HG03159 (cell line): ENCODE measurements at regions not wholly inside any gene's neighbourhood (a gene's known extent, or its start where the extent isn't known, plus 50 kb on each side); places are given as distances from the start of the nearest gene placed in this dataset.

Source experiments
- ATAC-seq: cut with Tn5 transposase; IDR thresholded peaks from one replicate; pipeline ENCODE4 v1.9.1; 2021; ENCODE audit warnings: mild to moderate bottlenecking, moderate library complexity; ENCODE audit not compliant: unreplicated experiment

DNA sequence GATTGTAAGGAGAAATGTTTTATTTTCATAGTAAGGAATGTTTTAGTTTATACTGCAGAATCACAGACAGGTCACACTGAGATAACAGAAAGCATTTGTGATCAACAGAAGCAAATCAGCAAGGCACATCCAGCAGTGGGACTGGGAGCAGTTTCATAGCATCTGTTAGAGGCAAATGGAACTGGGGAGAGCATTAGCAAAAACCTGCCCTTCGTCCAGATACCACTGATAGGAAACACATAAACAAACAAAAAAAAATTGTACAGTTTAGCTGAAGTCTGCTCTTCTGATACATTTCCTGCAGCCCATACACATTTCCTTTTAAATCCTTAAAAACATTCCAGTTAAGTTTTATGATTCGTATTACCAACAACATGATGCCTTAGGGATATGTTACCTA lies 374.3 kb downstream of the PCDH7 start:
- no peak for ATAC-seq

DNA sequence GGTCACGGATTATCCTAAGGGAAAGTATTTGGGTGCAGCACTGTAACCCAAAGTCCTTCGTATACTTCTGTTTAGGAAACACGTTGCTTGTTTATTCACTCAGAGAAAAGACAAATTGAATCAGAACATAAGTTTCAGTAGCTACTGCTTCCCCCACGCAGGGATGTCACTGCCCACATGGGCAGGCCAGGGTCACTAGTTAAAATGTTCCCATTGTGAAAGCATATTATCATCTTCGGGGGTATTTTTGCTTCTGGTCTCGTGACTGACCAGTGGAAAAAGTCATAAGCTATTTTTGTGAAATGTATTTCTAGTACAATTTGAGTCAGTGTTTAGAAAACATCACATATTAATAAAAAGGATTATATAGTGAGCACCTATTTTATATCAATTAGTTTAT lies 377.8 kb downstream of the PCDH7 start:
- ATAC-seq, result no peak

DNA sequence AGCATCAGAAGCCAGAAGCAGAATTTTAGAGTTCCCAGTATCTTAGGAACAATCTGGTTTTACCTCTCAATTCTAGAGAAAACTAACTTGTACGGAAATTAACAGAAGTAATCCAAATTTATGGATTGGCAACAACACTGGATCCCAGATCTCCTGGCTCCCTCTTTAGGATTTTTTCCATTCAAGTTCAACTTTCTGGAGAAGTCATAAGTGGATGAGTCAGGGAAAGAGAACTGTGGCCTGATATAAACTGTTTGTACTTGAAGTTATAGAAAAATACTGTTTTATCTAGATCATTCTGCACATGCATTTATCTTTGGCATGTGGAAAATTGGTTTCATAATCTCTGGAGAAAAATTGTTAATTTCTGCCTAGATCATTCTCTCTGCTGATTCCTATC lies 380.4 kb downstream of the PCDH7 start:
- no peak for ATAC-seq

DNA sequence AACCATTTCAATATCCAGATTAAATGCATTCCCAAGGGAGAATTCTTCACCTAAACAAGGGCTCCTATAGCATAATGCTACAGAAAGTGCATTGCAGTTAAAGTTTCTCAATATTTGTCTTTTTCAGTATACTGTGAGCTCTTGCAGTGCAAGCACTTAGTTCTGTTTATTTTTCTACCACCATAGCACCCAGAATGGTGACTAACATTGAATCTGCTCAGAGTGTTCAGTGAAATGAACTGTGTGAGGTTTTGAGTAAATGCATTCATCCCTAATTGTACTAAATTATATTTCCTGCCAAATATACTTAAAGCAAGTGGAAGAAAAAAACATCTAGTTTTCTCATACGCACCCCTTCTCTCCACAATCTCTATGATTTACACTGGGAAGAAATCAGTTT lies 383.9 kb downstream of the PCDH7 start:
- no peak for ATAC-seq

DNA sequence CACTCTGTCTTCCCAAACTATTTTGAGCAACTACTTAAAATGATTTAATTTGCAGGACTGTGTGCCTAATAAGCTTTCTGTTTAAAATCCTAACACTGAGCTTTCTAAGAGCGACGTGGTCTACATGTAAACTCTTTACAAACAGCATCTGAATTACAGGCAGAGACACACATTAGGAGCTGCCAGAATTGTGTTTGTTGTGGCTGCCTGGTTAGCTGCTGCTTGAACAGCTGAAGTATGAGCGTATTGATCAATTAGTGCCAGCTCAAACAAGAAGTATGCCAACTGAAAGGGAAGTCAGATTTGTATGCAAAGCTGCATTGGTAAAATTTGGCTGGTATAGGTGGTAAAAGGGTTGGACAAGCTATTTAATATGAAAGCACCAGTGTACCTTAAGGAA lies 384.4 kb downstream of the PCDH7 start:
- ATAC-seq, result no peak

DNA sequence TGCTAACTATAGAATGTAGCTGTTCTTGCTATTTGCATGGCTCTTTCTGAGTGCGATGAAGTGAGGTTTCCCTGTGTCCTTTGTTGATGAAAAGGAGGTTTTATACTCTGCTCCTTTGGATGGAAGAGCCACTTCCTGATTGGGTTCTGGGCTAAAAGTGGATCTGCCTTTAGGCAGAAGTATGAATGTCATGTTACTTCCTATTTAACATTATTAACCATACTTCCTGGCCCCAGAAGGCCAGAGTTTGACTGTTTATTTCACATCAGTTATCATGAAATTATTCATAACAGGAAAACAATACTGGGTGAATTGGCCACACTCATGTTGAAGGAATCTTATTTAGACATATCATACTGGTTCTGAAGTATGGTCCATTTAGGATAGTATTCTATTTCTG lies 386.2 kb downstream of the PCDH7 start:
- ATAC-seq, result no peak

DNA sequence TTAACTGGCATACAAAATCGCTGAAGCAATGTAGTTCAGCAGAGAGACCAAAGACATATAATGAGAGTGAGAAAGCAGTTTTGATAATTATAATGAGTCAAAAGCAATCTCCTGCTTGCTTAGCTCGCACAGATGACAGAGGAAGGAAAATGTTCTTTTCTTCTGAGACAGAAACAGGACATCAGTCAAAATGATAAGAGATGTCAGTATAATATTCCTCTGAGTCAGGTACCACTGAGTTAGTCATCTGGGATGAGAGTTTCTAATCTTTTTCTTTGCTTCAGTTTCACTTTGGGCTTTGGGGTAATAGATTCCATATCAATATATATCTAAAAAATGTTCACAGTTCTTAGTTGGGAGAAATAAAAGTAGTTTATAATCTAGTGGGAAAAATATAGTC lies 387.2 kb downstream of the PCDH7 start:
- no peak for ATAC-seq

DNA sequence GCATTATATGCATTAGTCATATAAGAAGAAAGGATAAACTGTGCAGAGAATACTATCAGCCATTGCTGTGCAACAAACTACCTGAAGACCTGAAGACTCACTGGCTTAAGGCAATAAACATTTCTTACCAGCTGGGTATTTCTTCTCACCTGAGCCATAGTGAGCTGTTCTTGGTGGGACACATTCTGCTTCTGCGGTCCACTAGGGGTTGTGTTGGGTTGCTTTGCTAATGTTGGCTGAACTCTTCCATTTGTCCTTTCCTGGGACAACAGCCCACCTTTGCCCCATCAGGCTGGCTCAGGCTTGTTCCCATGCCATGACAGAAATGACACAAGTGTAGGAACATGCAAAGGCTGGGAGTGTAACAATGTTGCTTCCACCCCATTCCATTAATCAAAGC lies 388.6 kb downstream of the PCDH7 start:
- no peak for ATAC-seq

DNA sequence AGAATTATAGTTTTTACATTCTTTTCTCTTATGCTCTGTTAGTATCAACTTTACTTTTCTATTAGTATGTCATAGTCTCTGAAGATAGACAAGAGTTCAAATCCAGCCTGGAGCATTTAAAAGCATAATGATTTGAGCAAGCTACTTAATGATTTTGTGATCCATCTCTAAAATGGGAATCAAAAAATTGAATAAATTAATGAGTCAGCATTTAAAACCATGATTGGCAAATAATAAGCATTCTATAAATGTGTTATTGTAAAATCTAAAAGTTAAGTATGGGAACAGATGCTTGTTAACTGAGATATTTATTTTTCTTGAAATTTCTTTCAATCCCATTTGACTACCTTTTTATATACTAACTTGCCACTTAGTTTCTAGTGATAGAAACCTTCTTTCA lies 391.6 kb downstream of the PCDH7 start:
- ATAC-seq, result no peak

DNA sequence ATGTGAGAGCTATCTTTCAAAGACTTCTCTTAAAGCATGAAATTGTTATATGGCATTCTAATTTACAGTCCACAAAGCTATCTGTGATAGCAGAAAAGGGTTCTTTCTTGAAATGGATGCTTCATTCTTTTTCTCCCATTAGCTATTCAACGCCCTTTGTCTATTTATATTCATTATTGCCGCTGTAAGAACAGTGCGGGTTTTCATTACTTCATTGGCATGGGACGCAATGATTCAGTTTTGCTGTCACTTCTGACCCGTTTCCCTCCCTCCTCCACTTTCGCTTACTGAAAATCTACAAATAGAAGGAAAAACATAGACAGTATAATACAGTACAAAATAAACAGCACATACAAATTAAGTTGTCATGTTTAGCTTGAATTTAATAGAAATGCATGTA lies 394.6 kb downstream of the PCDH7 start:
- ATAC-seq, result no peak

DNA sequence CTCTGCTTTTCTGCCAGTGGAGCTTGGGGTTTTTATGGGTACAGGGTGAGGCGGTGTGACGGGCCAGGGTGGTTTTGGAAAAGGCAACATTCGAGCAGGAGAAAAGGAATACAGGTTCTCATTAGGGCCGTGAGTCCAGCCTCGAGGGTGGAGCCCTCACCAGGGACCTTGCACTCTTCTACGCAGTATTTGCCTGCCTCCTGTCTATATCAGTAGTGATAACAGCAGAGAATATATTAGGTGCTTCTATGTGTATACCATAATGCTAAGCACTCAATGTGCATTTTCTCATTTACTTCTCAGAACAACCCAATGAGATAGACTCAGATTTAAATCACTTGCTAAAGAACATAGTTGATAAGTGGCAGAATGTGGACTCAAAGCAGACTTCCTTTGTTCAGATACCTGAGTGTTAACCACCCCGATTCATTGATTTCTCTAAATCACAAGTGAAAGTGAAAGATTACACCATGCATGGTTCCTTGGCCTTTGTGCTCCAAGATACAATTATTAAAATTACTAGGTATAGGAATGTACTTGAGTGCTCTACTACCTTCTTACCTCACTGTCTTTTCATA lies 403.9 kb downstream of the PCDH7 start:
- ATAC-seq, result no peak

DNA sequence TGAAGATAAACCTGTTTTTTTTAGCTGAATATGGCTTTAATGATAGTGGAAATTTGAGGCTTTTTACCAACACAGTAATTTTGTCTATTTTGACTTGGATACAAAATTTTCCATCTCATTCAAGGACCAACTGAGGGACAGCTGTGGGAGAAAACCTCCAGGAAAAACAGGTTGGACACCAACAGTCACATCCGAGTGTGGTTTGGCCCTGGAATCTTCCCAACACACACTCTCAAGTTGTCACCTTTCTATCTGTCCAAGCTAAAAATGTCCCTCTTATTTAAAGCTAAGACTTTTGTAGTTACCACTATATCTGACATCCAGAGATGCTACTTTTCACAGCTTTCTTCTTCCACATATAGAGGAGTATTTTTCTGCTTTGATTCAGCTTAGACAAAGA lies 404.9 kb downstream of the PCDH7 start:
- no peak for ATAC-seq

DNA sequence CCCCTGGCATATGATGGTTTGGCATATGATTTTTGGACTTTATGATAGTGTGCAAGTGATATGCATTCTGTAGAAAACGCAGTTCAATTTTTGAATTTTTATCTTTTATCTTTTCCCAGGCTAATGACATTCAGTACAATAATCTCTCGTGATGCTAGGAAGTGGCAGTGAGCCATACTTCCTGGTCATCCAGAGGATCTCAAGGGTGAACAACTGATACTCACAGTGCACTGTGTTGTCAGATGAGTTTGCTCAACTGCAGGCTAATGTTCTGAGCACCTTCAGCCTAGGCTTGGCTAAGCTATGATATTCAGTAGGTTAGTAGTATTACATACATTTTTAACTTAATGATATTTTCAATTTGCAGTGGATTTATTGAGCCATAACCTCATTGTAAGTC lies 405.3 kb downstream of the PCDH7 start:
- ATAC-seq, result no peak

DNA sequence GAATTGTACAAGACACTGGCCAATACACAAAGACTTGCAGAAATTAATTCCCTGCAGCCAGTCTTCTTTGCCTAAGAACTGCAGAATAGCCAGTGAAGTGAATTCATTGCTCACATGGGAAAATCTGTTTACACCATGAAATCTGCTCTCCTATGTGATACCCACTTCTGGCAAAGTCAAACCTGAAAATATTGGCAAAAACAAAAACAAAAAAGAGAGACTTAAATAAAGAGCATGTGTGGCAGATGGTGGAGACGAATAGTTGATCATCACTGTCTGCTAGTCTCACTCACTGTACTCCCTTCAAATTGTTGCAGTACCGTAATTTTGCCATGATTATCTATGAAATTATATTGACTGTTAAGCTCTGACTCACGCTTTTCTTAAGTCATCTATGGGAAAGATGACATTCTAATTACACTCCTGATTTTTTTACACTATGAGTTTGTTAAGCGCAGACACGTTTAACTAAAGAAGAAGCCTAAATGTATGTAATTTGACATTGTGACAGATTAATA lies 406.8 kb downstream of the PCDH7 start:
- ATAC-seq, result no peak

DNA sequence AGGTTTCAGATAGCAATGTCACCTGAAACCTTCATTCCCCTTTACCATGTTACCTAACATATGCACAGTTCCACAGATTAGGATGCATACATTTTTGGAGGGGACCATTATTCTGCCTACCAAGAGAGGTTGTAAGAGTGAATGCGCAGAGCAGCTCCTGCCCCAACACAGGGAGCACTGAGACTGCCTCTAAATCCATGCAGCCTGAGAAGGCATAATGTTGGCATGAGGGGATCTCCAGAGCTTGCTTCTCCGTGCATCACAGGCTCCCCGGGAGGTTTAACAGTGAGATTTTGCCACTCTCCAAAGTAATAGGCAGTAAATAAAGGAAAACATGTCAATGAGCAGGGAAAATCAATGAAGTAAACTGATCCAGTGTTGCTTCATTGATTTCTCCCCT lies 410.8 kb downstream of the PCDH7 start:
- ATAC-seq, result no peak

DNA sequence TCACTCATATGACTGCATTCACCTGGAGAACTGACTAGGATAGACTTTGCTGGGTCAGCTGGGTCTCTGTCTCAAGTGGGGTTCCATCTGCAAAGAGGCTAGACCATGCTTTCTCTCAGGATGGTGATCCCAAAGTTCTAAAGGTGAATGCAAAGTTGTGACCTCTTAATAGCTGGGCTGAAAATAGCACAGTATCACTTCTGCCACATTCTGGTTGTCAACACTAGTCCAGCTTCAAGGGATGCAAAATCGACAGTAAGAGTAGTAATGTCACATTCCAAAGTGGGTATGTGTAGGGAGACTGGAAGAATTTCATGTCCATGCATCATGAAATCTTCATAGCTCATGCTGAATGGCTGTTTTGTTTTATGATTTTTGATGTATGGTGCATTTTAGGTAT lies 414.6 kb downstream of the PCDH7 start:
- ATAC-seq, result no peak

DNA sequence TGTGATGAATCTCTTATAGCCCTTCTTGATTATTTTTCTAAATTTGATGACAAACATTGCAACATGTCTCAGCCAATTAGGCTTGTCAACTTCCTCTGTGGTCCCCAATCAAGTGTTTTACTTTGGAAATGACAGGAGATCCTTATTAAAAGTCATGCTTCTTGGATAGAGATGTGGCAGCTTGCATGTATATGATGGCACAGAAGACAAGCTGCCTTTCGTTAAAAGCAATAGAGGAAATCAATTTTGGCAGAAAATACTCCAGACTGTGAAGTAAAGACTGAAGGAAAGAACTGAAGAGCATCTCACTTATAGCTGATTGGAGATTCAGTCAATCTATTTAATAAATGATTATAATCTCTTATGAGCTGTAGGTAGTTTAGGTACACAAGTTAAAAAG lies 419.6 kb downstream of the PCDH7 start:
- no peak for ATAC-seq

DNA sequence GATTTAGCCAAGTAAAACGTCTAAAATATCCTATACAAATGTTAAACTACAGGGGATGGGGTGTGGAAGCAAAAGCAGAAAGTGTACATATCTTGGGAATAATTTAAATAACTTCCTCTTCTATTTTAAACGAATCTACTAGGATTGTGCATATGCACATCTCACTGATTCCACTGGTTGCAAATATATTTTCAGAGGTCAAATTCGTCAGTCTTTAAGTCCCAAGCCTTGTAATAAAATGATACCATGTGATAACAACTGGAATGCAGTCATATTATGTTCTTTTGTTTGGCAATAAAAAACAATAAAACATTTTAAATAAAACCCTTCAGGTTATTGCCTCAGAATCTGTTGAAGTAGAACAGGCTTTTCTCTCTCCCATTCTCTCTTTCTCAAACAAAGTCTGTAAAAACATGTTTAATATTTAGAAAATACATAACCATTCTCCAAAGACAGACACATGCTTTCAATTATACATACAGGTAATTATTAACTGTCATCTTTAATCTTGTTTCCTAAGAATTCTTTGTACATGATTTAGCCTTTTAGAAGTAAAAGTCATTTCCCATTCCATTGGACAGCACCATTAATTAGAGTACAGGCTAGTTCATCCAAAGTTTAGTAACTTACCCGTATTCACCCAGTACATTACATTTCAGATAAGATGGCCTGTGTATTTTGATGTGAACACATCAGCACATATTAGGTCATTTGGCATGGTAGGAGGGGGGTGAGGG lies 421.1 kb downstream of the PCDH7 start:
- no peak for ATAC-seq

DNA sequence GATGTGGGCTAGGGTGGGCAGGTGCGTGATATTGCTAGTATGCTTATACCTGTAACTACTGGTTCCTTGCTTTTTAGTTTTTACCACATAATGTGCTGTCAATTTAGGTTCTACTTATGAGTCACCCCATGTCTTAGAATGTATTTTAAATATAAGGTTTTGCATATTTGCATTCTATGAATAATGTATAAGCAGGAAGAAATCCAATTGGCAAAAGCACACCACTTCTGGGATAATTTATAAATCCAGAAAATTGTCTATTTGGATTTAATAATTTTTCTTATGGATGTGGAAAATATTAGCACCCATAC lies 421.6 kb downstream of the PCDH7 start:
- ATAC-seq, result no peak

DNA sequence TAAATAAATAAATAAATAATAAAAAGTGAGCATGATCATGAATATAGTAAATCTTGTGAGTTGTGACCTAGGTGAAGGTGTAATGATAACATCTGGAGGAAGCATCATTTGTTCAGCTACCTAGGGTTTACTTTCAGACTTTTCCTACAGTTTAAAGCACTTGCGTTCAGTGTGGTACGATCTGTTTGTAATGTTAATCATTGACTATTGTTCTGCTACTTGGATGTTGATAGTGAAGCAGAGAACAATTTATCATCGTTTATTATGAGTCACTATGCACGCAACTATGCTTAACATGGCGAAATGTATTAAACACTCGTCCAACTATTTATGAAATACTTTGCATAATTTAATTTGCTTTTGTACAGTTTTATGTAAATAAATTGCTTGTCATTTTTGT lies 426.2 kb downstream of the PCDH7 start:
- ATAC-seq, result no peak

DNA sequence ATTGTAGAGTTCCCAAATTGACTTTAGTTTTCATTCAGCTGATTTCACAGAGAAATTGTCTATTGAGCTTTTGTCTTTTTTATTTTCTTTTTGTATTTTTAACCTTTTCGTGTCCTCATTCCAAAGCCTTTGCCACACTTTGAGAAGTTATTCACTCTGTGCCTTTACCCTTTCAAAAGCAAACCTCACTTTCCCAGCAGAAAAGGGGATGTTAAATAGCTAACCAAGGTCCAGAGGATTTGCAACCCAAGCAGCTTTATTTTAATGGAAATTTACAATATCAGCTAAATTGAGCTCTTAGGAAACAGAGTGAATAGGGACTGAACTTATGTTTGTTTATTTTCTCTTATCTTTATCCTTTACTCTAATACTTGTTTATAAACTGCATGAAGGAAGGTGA lies 428.8 kb downstream of the PCDH7 start:
- ATAC-seq, result no peak

DNA sequence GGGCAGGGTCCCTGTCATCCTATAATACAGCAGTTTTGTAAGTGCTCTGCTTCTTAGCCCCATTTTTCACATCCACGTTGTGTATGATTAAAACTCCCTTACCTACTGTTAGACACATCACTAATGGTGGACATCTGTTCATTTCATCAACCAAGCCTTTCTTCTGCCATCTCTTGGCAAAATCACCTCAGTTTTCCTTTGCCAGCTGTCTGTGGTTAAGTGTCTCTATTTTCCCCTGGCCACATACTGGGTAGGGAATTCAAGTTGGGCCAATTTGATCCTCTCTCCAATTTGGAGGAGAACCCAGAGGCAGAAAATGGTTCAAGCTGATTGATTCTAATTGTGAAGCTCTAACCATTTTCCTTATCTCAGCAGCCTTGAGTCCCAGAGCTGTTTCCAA lies 436.1 kb downstream of the PCDH7 start:
- ATAC-seq, result no peak

DNA sequence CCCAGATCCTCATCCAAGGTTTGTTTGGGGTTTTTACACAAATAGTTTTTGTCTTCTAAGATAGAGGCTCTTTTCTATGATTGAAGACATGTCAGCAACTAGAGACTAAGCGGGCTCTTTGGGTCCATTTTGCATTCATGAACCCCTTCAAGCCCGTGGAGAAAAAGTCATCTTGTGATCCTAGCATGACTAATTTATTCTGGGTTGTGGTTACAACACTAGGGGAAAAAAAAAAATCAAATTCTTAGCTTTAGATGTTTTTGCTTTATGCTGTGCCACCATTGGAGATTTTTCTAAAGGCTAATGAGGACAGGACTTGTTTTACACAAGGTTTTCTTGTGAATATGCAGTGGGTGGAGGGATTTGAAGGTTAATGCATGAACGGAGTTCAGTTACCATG lies 440.0 kb downstream of the PCDH7 start:
- ATAC-seq, result no peak
